ENCODE measurements at regions not wholly inside any gene's neighbourhood (a gene's known extent, or its start where the extent isn't known, plus 50 kb on each side); places are given as distances from the start of the nearest gene placed in this dataset.

DNA sequence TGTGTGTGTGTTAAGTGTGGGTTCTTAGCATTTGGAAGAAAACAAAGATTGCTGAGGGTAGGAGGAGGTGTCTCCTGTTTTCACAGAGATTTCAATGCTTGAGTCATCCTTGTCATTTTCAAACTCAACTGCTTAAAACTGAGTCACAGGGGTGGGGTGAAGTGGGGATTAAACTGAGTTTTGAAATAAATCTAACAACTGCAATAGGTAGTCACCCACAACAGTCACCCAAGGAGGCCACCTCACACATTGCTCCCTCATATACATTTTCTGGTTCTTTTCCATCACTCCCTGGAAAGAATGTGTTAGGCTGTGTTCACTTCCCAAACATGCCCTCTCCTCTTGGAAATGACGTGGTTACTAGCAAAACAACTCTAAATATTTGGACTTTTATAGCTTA is 187.7 kb upstream of the CMC1 start:
- TF ChIP-seq POLR2AphosphoS5 (IDR thresholded peaks at IDR 0.05; ENCODE audit: insufficient read depth in 1 of 2, low read depth in 1 of 2) (no peak), POLR2A (IDR thresholded peaks at IDR 0.05) (no peak)
